ENCODE measurements at regions not wholly inside any gene's neighbourhood (a gene's known extent, or its start where the extent isn't known, plus 50 kb on each side); places are given as distances from the start of the nearest gene placed in this dataset.

DNA sequence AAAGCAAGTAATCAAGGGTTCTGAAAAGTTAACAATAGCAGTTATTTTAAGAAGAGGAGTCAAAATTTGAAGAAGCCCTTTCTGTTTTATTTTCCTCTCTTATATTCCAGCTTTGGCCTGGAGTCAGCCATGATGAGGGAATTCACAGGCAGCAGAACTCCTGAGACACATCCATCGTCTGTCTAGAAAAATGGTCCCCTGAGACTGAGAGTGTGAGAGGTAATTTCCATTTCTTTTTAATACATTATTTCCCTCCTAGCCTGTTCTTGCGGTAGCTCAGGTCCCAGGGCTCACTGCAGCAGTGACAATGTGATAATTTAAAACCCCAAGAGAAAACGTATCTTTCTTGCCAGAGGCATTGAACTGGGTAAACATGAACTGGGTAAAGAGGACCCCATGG lies 296.0 kb downstream of the SMOC2 start:
- no peak for DNase-seq

DNA sequence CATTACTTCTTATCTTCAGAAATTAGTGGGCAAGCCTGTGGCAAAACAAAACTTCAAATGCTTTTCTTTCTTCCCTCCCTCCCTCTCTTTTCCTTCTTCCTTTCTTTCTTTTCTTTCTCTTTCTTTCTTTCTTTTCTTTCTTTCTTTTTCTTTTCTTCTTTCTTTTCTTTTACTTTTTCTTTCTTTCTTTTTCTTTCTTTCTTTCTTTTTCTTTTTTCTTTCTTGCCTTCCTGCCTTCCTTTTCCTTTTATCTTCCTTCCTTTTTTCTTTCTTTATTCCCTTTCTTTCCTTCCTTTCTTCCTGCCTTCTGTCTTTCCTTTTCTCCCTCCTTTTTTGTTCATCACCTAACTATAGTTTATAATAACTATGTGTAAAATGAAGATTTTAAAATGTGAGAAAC lies 295.1 kb downstream of the SMOC2 start:
- no peak for DNase-seq

DNA sequence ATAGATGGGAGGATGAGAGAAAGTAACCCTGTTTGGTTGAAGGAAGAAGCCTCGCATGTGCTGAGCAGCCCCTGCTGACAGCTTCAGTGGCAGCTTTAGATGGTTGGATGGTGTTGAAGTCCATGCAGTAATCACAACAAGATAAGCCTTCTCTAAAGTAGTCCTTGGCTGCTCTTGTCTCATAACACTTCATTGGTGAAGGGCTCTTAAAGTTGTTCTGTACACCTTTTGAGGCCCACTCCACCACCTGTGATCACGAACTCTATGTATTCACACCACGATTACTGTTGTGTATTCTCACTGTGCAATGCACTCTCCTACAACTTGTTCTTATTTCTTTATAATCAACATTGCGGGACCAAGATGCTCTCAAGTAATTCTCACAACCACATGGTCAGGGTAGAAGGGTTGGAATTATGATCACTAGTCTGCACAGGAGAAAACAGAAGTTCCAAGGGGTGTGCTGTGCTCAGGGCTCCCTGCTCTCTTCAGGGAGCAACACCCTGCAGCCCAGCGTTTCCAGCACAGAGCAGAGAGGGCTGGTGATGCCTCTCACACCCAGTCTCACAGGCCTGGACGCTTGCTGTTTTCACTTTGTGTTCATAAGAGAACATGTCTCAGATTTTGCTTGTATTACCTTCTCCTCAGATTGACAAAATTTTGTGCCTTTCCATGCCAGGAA lies 294.4 kb downstream of the SMOC2 start:
- DNase-seq, result no peak

DNA sequence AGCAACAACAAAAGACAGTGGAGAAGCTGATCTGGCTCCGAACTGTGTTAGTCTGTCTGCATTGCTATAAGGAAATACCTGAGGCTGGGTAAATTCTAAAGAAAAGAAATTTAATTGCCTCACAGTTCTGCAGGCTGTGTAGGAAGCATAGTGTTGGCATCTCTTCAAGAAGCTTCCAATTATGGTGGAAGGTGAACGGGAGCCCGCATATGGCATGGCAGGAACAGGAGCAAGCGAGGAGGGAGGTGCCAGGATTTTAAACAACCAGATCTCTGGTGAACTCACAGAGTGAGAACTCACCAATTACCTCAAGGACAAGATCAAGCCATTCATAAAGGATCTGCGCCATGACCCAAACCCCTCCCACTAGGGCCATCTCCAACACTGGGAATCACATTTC lies 293.5 kb downstream of the SMOC2 start:
- DNase-seq, result no peak

- no peak for DNase-seq
Observed at GRCh38 chr6:168732676-168733075, 291.7 kb downstream of the SMOC2 start.

DNA sequence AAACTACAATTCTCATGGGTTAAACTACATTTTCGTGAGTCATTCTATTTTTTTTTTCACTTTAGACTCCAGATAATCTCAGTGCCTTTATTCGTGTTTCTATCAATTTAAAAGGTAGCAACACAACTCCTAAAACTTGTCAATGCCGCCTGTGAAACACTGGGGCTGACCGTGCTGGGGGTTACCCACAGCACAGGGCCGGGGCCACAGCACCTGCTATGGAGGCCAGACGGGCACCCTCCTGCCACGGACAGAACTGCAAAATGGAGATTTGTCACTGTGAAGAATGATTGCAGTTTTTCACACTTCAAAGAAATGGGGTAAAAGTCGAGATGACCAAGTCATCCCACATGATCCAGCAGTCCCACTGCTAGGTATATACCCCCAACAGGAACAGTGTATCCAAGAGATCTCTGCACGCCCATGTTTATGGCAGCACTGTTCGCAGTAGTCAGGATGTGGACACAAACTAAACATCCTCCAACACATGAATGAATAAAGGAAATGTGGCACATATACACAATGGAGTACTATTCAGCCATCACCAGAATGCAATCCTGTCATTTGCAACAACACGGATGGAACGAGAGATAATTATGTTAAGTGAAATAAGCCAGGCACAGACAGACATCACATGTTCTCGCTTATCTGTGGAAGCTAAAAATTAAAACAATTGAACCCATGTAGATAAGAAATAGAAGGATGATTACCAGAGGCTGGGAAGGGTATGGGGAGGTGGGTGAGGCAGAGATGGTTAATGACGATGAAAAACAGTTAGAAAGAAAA lies 290.1 kb downstream of the SMOC2 start:
- DNase-seq, result no peak

- no peak for DNase-seq
Observed at GRCh38 chr6:168728056-168728455, 287.1 kb downstream of the SMOC2 start.

GRCh38 chr6:168726312-168726856 lies 285.4 kb downstream of the SMOC2 start:
- DNase-seq, result no peak

GRCh38 chr6:168725802-168726201 lies 284.8 kb downstream of the SMOC2 start:
- DNase-seq, result no peak

GRCh38 chr6:168724669-168725570 lies 283.9 kb downstream of the SMOC2 start:
- no peak for DNase-seq

- no peak for DNase-seq
Observed at GRCh38 chr6:168724033-168724432, 283.0 kb downstream of the SMOC2 start.

GRCh38 chr6:168722397-168722796 lies 281.4 kb downstream of the SMOC2 start:
- no peak for DNase-seq

GRCh38 chr6:168721571-168721970 lies 280.6 kb downstream of the SMOC2 start:
- DNase-seq, result no peak

- no peak for DNase-seq
Observed at GRCh38 chr6:168719901-168720300, 278.9 kb downstream of the SMOC2 start.

GRCh38 chr6:168718821-168719475 lies 278.0 kb downstream of the SMOC2 start:
- no peak for DNase-seq
